ENCODE measurements at regions not wholly inside any gene's neighbourhood (a gene's known extent, or its start where the extent isn't known, plus 50 kb on each side); places are given as distances from the start of the nearest gene placed in this dataset.

DNA sequence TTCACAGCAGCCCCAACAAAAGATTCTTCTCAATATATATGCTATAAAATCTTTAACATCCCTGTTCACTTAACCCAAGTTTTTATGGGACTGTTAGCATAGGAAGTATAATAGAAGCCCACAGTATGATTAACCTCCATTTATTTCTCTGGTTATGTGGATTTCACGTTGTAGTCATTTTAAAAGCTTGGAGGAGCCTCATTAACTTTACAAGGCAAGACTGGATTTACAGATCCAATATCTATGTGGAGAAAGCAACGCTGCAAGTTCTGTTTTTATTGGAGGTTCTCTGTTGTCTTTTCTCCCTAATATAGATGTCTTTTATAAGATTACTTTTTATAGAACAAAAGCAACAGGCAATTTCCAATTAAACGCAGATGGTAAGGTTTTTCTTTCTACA, 114.9 kb upstream of the SYT4 start:
- Histone ChIP-seq H3K4me1 (no peaks in the 10 kb centered on the region), H3K27ac (no peak overlapping the region), H3K4me3 (no peak overlapping the region), H3K27me3 (no peaks in the 10 kb centered on the region), H3K36me3 (no peaks in the 10 kb centered on the region), H3K9me3 (no peaks in the 10 kb centered on the region)
- intact Hi-C loops (cut with DNase I; ENCODE audit: low total_unique reads) = no loop called here
- no peak for DNase-seq
- in situ Hi-C loops (cut with MboI; ENCODE audit: low pct_ligation_motif_present in 1 of 4, low pct_unique_long_range_greater_than_20kb in 1 of 4, low sequenced_read_pairs in 3 of 4) = no loop called here
- 13 to 27% methylated on average over 3 of the region's 3 CpGs for WGBS, 2 donors (ENCODE audit: low coverage in 1 of 2)
- TF ChIP-seq, protein P1, sequence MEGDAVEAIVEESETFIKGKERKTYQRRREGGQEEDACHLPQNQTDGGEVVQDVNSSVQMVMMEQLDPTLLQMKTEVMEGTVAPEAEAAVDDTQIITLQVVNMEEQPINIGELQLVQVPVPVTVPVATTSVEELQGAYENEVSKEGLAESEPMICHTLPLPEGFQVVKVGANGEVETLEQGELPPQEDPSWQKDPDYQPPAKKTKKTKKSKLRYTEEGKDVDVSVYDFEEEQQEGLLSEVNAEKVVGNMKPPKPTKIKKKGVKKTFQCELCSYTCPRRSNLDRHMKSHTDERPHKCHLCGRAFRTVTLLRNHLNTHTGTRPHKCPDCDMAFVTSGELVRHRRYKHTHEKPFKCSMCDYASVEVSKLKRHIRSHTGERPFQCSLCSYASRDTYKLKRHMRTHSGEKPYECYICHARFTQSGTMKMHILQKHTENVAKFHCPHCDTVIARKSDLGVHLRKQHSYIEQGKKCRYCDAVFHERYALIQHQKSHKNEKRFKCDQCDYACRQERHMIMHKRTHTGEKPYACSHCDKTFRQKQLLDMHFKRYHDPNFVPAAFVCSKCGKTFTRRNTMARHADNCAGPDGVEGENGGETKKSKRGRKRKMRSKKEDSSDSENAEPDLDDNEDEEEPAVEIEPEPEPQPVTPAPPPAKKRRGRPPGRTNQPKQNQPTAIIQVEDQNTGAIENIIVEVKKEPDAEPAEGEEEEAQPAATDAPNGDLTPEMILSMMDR (IDR thresholded peaks at IDR 0.05) = no peak
- TF ChIP-seq POLR2A (IDR thresholded peaks at IDR 0.05) (no peak), EP300 (IDR thresholded peaks at IDR 0.05; ENCODE audit: low read depth) (no peak), POLR2AphosphoS5 (IDR thresholded peaks at IDR 0.05) (no peak)

DNA sequence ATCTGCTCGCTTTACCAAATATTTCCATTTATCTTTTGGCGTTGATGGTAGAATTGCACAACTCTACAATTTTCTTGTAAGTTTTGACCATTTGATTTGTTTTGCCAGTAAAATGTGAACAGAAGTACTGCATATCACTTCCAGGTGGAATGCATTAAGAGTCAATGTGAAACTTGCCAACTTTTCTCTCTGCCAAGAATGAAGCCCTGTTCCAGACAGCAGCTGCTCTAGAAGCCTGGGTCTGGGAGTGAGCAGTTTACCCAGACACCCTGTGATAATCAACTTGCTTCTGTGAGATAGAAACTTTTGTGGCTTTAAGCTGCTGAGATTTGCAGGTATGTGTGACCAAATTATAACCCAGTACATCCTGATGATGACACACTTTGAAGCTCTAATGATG, 115.9 kb upstream of the SYT4 start:
- no peak for TF ChIP-seq EP300 (IDR thresholded peaks at IDR 0.05; ENCODE audit: low read depth)
- TF ChIP-seq POLR2A (IDR thresholded peaks at IDR 0.05) = no peak
- H3K27me3 ChIP-seq = no peaks in the 10 kb centered on the region
- intact Hi-C loops (cut with DNase I; ENCODE audit: low total_unique reads) (no loop called here), in situ Hi-C loops (cut with MboI; ENCODE audit: low pct_ligation_motif_present in 1 of 4, low pct_unique_long_range_greater_than_20kb in 1 of 4, low sequenced_read_pairs in 3 of 4) (no loop called here)
- H3K9me3 ChIP-seq = no peaks in the 10 kb centered on the region
- no peak for DNase-seq
- H3K4me3 ChIP-seq = no peak overlapping the region
- no peaks in the 10 kb centered on the region for H3K4me1 ChIP-seq
- 85 to 91% methylated on average over 1 to 2 of the region's 2 CpGs for WGBS, 2 donors (ENCODE audit: low coverage in 1 of 2)
- H3K27ac ChIP-seq = no peak overlapping the region
- no peaks in the 10 kb centered on the region for H3K36me3 ChIP-seq

DNA sequence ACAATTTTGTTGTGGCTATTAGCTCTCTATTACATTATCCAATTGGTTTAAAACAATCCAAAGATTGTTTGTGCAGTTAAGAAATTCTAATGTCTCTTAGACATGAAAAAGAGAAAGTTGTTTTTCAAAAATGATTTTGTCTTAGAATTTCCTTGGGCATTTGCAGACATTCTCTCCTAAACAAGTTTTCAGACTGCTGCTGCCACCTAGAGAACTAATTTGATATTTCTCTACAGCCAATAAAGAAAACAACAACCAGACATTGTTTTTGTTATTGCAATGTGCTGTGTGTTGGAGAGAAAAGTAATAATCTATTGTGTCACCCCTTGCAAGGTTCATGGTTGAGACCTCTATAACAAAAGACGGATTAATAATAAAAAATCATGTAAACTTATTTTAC, 119.0 kb upstream of the SYT4 start:
- no peaks in the 10 kb centered on the region for H3K9me3 ChIP-seq
- no peaks in the 10 kb centered on the region for H3K4me1 ChIP-seq
- DNase-seq = no peak
- no peaks in the 10 kb centered on the region for H3K27me3 ChIP-seq
- intact Hi-C loops (cut with DNase I; ENCODE audit: low total_unique reads) = no loop called here
- WGBS, 2 donors (ENCODE audit: low coverage in 1 of 2) = 11 to 26% methylated on average over 1 of the region's 1 CpG
- TF ChIP-seq POLR2AphosphoS5 (IDR thresholded peaks at IDR 0.05) = no peak
- no peak for TF ChIP-seq EP300 (IDR thresholded peaks at IDR 0.05; ENCODE audit: low read depth)
- TF ChIP-seq, protein P1 (IDR thresholded peaks at IDR 0.05) = no peak
- no peak for TF ChIP-seq POLR2A (IDR thresholded peaks at IDR 0.05)
- no peaks in the 10 kb centered on the region for H3K36me3 ChIP-seq
- no peak overlapping the region for H3K27ac ChIP-seq
- in situ Hi-C loops (cut with MboI; ENCODE audit: low pct_ligation_motif_present in 1 of 4, low pct_unique_long_range_greater_than_20kb in 1 of 4, low sequenced_read_pairs in 3 of 4) = no loop called here
- no peak overlapping the region for H3K4me3 ChIP-seq

DNA sequence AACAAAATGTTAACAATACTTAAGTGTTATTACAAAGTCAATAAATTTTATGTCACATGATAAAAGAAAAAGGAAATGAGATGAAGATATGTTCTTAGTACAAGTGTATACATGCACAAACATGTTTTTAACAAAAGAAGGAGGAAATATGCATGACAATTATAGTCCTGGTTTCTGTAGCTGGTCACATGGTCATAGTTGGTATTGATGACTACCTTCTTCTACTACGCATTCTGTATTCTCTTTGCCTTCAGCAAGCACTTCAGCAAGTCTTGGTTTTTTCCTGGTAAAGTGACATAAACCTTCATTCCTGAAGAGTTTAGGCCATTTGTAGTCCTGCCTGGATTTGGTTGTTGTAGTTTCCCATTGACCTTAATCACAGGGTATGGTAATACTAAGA, 121.3 kb upstream of the SYT4 start:
- Histone ChIP-seq H3K9me3 (no peaks in the 10 kb centered on the region), H3K36me3 (no peaks in the 10 kb centered on the region), H3K4me1 (no peaks in the 10 kb centered on the region), H3K4me3 (no peak overlapping the region), H3K27me3 (no peaks in the 10 kb centered on the region), H3K27ac (no peak overlapping the region)
- in situ Hi-C loops (cut with MboI; ENCODE audit: low pct_ligation_motif_present in 1 of 4, low pct_unique_long_range_greater_than_20kb in 1 of 4, low sequenced_read_pairs in 3 of 4) (no loop called here), intact Hi-C loops (cut with DNase I; ENCODE audit: low total_unique reads) (no loop called here)
- WGBS, 2 donors (ENCODE audit: low coverage in 1 of 2) = 87 to 100% methylated on average over 1 of the region's 1 CpG
- DNase-seq = no peak
- no peak for TF ChIP-seq POLR2A (IDR thresholded peaks at IDR 0.05)
- no peak for TF ChIP-seq EP300 (IDR thresholded peaks at IDR 0.05; ENCODE audit: low read depth)
- TF ChIP-seq, protein P1 (IDR thresholded peaks at IDR 0.05) = no peak
- no peak for TF ChIP-seq POLR2AphosphoS5 (IDR thresholded peaks at IDR 0.05)

DNA sequence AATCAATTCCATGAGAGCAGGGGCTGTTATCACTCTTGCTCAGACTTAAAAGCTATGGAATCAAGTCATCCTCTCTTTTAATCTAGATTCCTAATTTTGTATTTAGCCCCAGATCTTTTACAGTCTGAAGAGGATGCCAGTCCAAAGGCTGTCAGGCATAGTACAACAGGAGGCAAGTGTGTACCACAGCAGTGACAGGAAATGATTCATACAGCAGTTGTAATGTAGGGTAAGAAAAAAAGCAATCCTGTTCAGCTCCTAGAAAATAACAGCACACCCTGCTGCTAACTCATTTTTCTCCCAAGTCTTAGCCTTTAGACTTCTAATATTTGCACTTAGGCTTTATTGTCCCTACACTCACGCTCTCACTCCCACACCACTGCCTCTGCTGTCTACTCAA, 127.8 kb upstream of the SYT4 start:
- H3K9me3 ChIP-seq = no peaks in the 10 kb centered on the region
- no peak for DNase-seq
- H3K4me3 ChIP-seq = no peak overlapping the region
- 24 to 60% methylated on average over 1 of the region's 1 CpG for WGBS, 2 donors (ENCODE audit: low coverage in 1 of 2)
- no peaks in the 10 kb centered on the region for H3K4me1 ChIP-seq
- no peaks in the 10 kb centered on the region for H3K36me3 ChIP-seq
- no peaks in the 10 kb centered on the region for H3K27me3 ChIP-seq
- no peak overlapping the region for H3K27ac ChIP-seq
- intact Hi-C loops (cut with DNase I; ENCODE audit: low total_unique reads) = no loop called here
- in situ Hi-C loops (cut with MboI; ENCODE audit: low pct_ligation_motif_present in 1 of 4, low pct_unique_long_range_greater_than_20kb in 1 of 4, low sequenced_read_pairs in 3 of 4) = no loop called here
- TF ChIP-seq EP300 (IDR thresholded peaks at IDR 0.05; ENCODE audit: low read depth) (no peak), POLR2A (IDR thresholded peaks at IDR 0.05) (no peak), POLR2AphosphoS5 (IDR thresholded peaks at IDR 0.05) (no peak)
- TF ChIP-seq, protein P1 (IDR thresholded peaks at IDR 0.05) = no peak

Data from transverse colon (tissue), 4 donors.